Neural cell (in vitro differentiated cells): ENCODE measurements at regions not wholly inside any gene's neighbourhood (a gene's known extent, or its start where the extent isn't known, plus 50 kb on each side); places are given as distances from the start of the nearest gene placed in this dataset.

ENCODE experiments used
- H2AFZ ChIP-seq: fragments of 200-600, 300-800 bp; sonication (generic), shearing (Covaris generic); 2 replicates; pipeline ENCODE4 v1.6.0; 2014; ENCODE audit warnings: low read depth, mild to moderate bottlenecking, antibody characterized with exemption, low read length, moderate library complexity
- H3F3A ChIP-seq: fragments of 200-600 bp; shearing (Covaris generic); 2 replicates; pipeline ENCODE4 v1.6.1; 2016; ENCODE audit warnings: mild to moderate bottlenecking, moderate library complexity, mixed read lengths, antibody characterized with exemption, low read length; ENCODE audit not compliant: insufficient read depth, poor library complexity, severe bottlenecking
- H3K27ac ChIP-seq: fragments of 200-600, 300-800 bp; sonication (generic), shearing (Covaris generic); 2 replicates; pipeline ENCODE4 v1.5.1; 2014; ENCODE audit warnings: mild to moderate bottlenecking, low read length, moderate library complexity
- H3K27me3 ChIP-seq: fragments of 300-800, 200-600 bp; sonication (generic), shearing (Covaris generic); 2 replicates; pipeline ENCODE4 v1.6.0; 2014; ENCODE audit warnings: mild to moderate bottlenecking, low read depth, low read length, moderate library complexity; ENCODE audit not compliant: insufficient read depth
- H3K36me3 ChIP-seq: fragments of 300-800, 200-600 bp; sonication (generic), shearing (Covaris generic); 2 replicates; pipeline ENCODE4 v1.5.1; 2014; ENCODE audit warnings: mild to moderate bottlenecking, antibody characterized with exemption, low read length, moderate library complexity; ENCODE audit not compliant: insufficient read depth
- H3K4me2 ChIP-seq: fragments of 300-800, 200-600 bp; sonication (generic), shearing (Covaris generic); 2 replicates; pipeline ENCODE4 v1.6.0; 2014; ENCODE audit warnings: mild to moderate bottlenecking, low read length
- H3K4me3 ChIP-seq: fragments of 300-800, 200-600 bp; sonication (generic), shearing (Covaris generic); 2 replicates; pipeline ENCODE4 v1.5.1; 2014; ENCODE audit warnings: mild to moderate bottlenecking, low read length, moderate library complexity
- H3K79me2 ChIP-seq: fragments of 200-600 bp; shearing (Covaris generic); replicated peaks from 2 replicates; pipeline ENCODE4 v1.6.0; 2014; ENCODE audit warnings: mild to moderate bottlenecking, low read length, moderate library complexity; ENCODE audit not compliant: insufficient read depth
- H3K9ac ChIP-seq: fragments of 300-800, 200-600 bp; sonication (generic), shearing (Covaris generic); 2 replicates; pipeline ENCODE4 v1.6.1; 2016; ENCODE audit warnings: mild to moderate bottlenecking, low read length, mixed read lengths
- H3K9me2 ChIP-seq: fragments of 200-600 bp; shearing (Covaris generic); 2 replicates; pipeline ENCODE4 v1.6.1; 2016; ENCODE audit warnings: mild to moderate bottlenecking, low read length, mixed read lengths; ENCODE audit not compliant: insufficient read depth
- H3K9me3 ChIP-seq: fragments of 200-600, 300-800 bp; sonication (generic), shearing (Covaris generic); 2 replicates; pipeline ENCODE4 v1.6.1; 2016; ENCODE audit warnings: mild to moderate bottlenecking, mixed run types, low read length, moderate library complexity, mixed read lengths
- H4K20me1 ChIP-seq: fragments of 200-600 bp; shearing (Covaris generic); 2 replicates; pipeline ENCODE4 v1.6.1; 2016; ENCODE audit warnings: mild to moderate bottlenecking, mixed run types; ENCODE audit not compliant: insufficient read depth
- EP300 ChIP-seq: fragments of 450-650 bp; conservative IDR thresholded peaks from 2 replicates; pipeline ENCODE4 v1.6.1; 2014; ENCODE audit warnings: antibody characterized with exemption, mild to moderate bottlenecking, moderate library complexity; ENCODE audit not compliant: poor library complexity, severe bottlenecking
- EZH2 ChIP-seq: fragments of 200-600, 300-800 bp; shearing (Covaris generic), sonication (generic); IDR thresholded peaks from 2 replicates; pipeline ENCODE4 v1.6.1; 2014; ENCODE audit warnings: antibody characterized with exemption, low read length, borderline replicate concordance, mild to moderate bottlenecking; ENCODE audit not compliant: insufficient read depth, poor library complexity, severe bottlenecking
- MXI1 ChIP-seq: fragments of 450-650 bp; conservative IDR thresholded peaks from 2 replicates; pipeline ENCODE4 v1.6.1; 2014; ENCODE audit warnings: antibody characterized with exemption, mild to moderate bottlenecking; ENCODE audit not compliant: poor library complexity, severe bottlenecking
- POLR2AphosphoS5 ChIP-seq: IDR thresholded peaks from 2 replicates; pipeline ENCODE4 v1.6.1; 2012
- RAD21 ChIP-seq: fragments of 450-650 bp; conservative IDR thresholded peaks from 2 replicates; pipeline ENCODE4 v1.6.1; 2014; ENCODE audit warnings: antibody characterized with exemption, mild to moderate bottlenecking, moderate library complexity
- SMC3 ChIP-seq: fragments of 450-650 bp; conservative IDR thresholded peaks from 2 replicates; pipeline ENCODE4 v1.6.1; 2014; ENCODE audit warnings: antibody characterized with exemption, mild to moderate bottlenecking, moderate library complexity; ENCODE audit not compliant: poor library complexity
- TAF1 ChIP-seq: IDR thresholded peaks from 2 replicates; pipeline ENCODE4 v1.6.1; 2012; ENCODE audit warnings: low read depth
- TF ChIP-seq, protein P1 (sequence below): IDR thresholded peaks from 2 replicates; pipeline ENCODE4 v1.6.1; 2012; ENCODE audit warnings: borderline replicate concordance
- TF ChIP-seq, protein P2 (sequence below): fragments of 450-650 bp; IDR thresholded peaks from 2 replicates; pipeline ENCODE4 v1.5.1; 2014; ENCODE audit warnings: antibody characterized with exemption, mild to moderate bottlenecking, moderate library complexity; ENCODE audit not compliant: poor library complexity, severe bottlenecking

DNA sequence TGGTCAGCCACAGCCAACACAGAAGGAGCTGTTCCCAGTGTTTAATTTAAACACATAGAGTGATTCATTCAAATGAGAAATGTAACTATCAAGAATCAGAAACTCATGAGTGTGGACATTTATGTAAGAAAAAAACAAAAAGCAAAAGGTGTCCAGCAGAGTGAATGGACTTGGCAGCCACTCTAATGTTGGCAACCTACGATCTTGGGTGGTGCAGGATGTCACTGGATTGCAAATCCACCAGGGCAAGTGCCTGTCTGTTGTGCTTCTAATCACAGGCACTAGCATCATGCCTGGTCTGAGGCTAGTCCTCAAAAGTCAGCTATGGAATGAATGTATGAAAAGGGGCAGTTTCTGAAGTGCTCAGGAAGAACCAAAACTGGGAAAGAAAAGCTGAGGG, 277.7 kb upstream of the CLNK start:
- Histone ChIP-seq H3K4me2 (no peak overlapping the region), H3K36me3 (no peaks in the 10 kb centered on the region), H3K27me3 (no peaks in the 10 kb centered on the region), H3K9me3 (no peaks in the 10 kb centered on the region), H3K9me2 (no peaks in the 10 kb centered on the region), H4K20me1 (no peaks in the 10 kb centered on the region), H3K4me3 (no peak overlapping the region), H3F3A (no peaks in the 10 kb centered on the region), H3K9ac (no peak overlapping the region), H3K79me2 (no peaks in the 10 kb centered on the region), H3K27ac (no peak overlapping the region), H2AFZ (no peak overlapping the region)
- TF ChIP-seq TAF1 (no peak), MXI1 (no peak), POLR2AphosphoS5 (no peak), EZH2 (no peak), RAD21 (no peak), SMC3 (no peak), EP300 (no peak)
- TF ChIP-seq, protein P1, sequence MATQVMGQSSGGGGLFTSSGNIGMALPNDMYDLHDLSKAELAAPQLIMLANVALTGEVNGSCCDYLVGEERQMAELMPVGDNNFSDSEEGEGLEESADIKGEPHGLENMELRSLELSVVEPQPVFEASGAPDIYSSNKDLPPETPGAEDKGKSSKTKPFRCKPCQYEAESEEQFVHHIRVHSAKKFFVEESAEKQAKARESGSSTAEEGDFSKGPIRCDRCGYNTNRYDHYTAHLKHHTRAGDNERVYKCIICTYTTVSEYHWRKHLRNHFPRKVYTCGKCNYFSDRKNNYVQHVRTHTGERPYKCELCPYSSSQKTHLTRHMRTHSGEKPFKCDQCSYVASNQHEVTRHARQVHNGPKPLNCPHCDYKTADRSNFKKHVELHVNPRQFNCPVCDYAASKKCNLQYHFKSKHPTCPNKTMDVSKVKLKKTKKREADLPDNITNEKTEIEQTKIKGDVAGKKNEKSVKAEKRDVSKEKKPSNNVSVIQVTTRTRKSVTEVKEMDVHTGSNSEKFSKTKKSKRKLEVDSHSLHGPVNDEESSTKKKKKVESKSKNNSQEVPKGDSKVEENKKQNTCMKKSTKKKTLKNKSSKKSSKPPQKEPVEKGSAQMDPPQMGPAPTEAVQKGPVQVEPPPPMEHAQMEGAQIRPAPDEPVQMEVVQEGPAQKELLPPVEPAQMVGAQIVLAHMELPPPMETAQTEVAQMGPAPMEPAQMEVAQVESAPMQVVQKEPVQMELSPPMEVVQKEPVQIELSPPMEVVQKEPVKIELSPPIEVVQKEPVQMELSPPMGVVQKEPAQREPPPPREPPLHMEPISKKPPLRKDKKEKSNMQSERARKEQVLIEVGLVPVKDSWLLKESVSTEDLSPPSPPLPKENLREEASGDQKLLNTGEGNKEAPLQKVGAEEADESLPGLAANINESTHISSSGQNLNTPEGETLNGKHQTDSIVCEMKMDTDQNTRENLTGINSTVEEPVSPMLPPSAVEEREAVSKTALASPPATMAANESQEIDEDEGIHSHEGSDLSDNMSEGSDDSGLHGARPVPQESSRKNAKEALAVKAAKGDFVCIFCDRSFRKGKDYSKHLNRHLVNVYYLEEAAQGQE = no peak
- TF ChIP-seq, protein P2, sequence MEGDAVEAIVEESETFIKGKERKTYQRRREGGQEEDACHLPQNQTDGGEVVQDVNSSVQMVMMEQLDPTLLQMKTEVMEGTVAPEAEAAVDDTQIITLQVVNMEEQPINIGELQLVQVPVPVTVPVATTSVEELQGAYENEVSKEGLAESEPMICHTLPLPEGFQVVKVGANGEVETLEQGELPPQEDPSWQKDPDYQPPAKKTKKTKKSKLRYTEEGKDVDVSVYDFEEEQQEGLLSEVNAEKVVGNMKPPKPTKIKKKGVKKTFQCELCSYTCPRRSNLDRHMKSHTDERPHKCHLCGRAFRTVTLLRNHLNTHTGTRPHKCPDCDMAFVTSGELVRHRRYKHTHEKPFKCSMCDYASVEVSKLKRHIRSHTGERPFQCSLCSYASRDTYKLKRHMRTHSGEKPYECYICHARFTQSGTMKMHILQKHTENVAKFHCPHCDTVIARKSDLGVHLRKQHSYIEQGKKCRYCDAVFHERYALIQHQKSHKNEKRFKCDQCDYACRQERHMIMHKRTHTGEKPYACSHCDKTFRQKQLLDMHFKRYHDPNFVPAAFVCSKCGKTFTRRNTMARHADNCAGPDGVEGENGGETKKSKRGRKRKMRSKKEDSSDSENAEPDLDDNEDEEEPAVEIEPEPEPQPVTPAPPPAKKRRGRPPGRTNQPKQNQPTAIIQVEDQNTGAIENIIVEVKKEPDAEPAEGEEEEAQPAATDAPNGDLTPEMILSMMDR = no peak

GRCh38 chr4:10960389-10960788, 275.8 kb upstream of the CLNK start:
- no peak overlapping the region for H3K4me3 ChIP-seq
- no peaks in the 10 kb centered on the region for H3K36me3 ChIP-seq
- H3K9ac ChIP-seq = no peak overlapping the region
- H3K9me3 ChIP-seq = no peaks in the 10 kb centered on the region
- H3K27ac ChIP-seq = no peak overlapping the region
- H3K27me3 ChIP-seq = no peaks in the 10 kb centered on the region
- no peak overlapping the region for H2AFZ ChIP-seq
- H3K4me2 ChIP-seq = no peak overlapping the region
- no peaks in the 10 kb centered on the region for H3K79me2 ChIP-seq
- no peaks in the 10 kb centered on the region for H3K9me2 ChIP-seq
- H3F3A ChIP-seq = no peaks in the 10 kb centered on the region
- TF ChIP-seq POLR2AphosphoS5 = no peak
- no peak for TF ChIP-seq RAD21
- H4K20me1 ChIP-seq = no peaks in the 10 kb centered on the region

DNA sequence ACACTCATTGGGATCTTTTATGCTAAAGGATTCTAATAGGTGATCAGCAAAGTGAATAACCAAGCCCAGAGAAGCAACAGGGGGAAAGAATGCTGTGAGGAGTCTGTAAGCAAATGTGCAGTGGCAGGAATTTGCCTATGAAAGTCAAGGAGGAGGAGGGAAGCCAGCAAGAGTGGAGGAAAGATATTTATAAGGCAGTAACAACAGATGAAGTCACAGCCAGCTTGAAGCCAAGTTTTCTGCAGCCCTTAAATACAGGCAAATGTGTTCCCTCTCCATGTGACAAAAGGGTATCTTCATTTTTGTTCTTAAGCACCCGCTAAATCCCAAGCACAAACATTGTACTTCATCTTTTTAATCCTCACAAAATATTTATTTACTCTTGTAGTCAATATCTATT, 275.0 kb upstream of the CLNK start:
- no peaks in the 10 kb centered on the region for H3K79me2 ChIP-seq
- H2AFZ ChIP-seq = no peak overlapping the region
- no peaks in the 10 kb centered on the region for H3K9me3 ChIP-seq

More for the DNA sequence above, 275.0 kb upstream of the CLNK start:
- H3K4me2 ChIP-seq = no peak overlapping the region
- no peaks in the 10 kb centered on the region for H3F3A ChIP-seq
- no peaks in the 10 kb centered on the region for H3K27me3 ChIP-seq
- no peak for TF ChIP-seq EZH2
- TF ChIP-seq, protein P1 = no peak
- TF ChIP-seq SMC3 = no peak
- no peaks in the 10 kb centered on the region for H3K9me2 ChIP-seq
- H3K4me3 ChIP-seq = no peak overlapping the region
- H3K9ac ChIP-seq = no peak overlapping the region
- no peak overlapping the region for H3K27ac ChIP-seq
- no peaks in the 10 kb centered on the region for H4K20me1 ChIP-seq
- H3K36me3 ChIP-seq = no peaks in the 10 kb centered on the region
